HepG2 (cell line): ENCODE measurements at regions not wholly inside any gene's neighbourhood (a gene's known extent, or its start where the extent isn't known, plus 50 kb on each side); places are given as distances from the start of the nearest gene placed in this dataset.

ENCODE experiments used
- CHD4 ChIP-seq: fragments of 200-600 bp; sonication (generic); IDR thresholded peaks from 2 replicates; pipeline ENCODE4 v1.7.0; 2017; ENCODE audit warnings: mild to moderate bottlenecking, low read length, borderline replicate concordance
- EP300 ChIP-seq, 3 experiments: sonication (generic) in 1 of 3; formaldehyde crosslinking in 1 of 3; IDR thresholded peaks; 2 replicates each; pipeline versions ENCODE4 v1.5.1 to v1.6.1; 2011 to 2020; ENCODE audit warnings: low read depth in 2 of 3, low read length in 2 of 3, borderline replicate concordance in 1 of 3, improper control_type of control experiment in 1 of 3, mild to moderate bottlenecking in 1 of 3, missing genetic modification reagents in 1 of 3, moderate library complexity in 1 of 3
- FOXA3 ChIP-seq: IDR thresholded peaks from 2 replicates; pipeline ENCODE4 v1.6.1; 2016; ENCODE audit warnings: missing genetic modification reagents, missing compliant biosample characterization
- GATAD2A ChIP-seq: IDR thresholded peaks from 2 replicates; pipeline ENCODE4 v1.6.1; 2016
- SUZ12 ChIP-seq: fragments of 150-350 bp; IDR thresholded peaks from 2 replicates; pipeline ENCODE4 v1.6.1; 2014; ENCODE audit warnings: low read depth, low read length
- TF ChIP-seq, protein P1 (sequence below): sonication (generic); formaldehyde crosslinking; IDR thresholded peaks from 2 replicates; pipeline ENCODE4 v1.8.0; 2022; ENCODE audit warnings: missing genetic modification reagents, mild to moderate bottlenecking, inconsistent platforms, borderline replicate concordance
- TF ChIP-seq, protein P2 (sequence below): sonication (generic); formaldehyde crosslinking; IDR thresholded peaks from 2 replicates; pipeline ENCODE4 v1.5.0; 2020; ENCODE audit warnings: mild to moderate bottlenecking, missing genetic modification reagents, moderate library complexity

GRCh38 chr10:106106114-106106513 lies 1058.4 kb downstream of the SORCS1 start:
- TF ChIP-seq, protein P1, sequence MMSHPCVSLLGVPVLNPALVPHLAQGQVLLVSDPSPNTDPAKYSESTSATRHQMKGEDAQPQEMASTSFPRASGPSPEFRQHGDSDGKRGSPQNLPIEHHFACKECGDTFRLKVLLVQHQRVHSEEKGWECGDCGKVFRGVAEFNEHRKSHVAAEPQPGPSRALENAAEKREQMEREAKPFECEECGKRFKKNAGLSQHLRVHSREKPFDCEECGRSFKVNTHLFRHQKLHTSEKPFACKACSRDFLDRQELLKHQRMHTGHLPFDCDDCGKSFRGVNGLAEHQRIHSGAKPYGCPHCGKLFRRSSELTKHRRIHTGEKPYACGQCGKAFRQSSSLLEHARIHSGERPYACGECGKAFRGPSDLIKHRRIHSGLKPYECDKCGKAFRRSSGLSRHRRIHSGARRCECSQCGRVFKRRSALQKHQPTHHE (CRISPR knock-in tag) = no peak
- TF ChIP-seq CHD4 = no peak
- no peak for TF ChIP-seq EP300 (IDR thresholded peaks at IDR 0.05; ENCODE audit: low read depth in 2 of 2, low read length in 2 of 2)
- no peak for TF ChIP-seq EP300 (CRISPR knock-in tag; IDR thresholded peaks at IDR 0.05; ENCODE audit: borderline replicate concordance)
- TF ChIP-seq, protein P2, sequence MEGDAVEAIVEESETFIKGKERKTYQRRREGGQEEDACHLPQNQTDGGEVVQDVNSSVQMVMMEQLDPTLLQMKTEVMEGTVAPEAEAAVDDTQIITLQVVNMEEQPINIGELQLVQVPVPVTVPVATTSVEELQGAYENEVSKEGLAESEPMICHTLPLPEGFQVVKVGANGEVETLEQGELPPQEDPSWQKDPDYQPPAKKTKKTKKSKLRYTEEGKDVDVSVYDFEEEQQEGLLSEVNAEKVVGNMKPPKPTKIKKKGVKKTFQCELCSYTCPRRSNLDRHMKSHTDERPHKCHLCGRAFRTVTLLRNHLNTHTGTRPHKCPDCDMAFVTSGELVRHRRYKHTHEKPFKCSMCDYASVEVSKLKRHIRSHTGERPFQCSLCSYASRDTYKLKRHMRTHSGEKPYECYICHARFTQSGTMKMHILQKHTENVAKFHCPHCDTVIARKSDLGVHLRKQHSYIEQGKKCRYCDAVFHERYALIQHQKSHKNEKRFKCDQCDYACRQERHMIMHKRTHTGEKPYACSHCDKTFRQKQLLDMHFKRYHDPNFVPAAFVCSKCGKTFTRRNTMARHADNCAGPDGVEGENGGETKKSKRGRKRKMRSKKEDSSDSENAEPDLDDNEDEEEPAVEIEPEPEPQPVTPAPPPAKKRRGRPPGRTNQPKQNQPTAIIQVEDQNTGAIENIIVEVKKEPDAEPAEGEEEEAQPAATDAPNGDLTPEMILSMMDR (CRISPR knock-in tag) = no peak
- TF ChIP-seq GATAD2A (CRISPR knock-in tag) = no peak
- no peak for TF ChIP-seq SUZ12
- no peak for TF ChIP-seq FOXA3 (CRISPR knock-in tag)
